Vagina (tissue), 2 donors: ENCODE measurements at regions not wholly inside any gene's neighbourhood (a gene's known extent, or its start where the extent isn't known, plus 50 kb on each side); places are given as distances from the start of the nearest gene placed in this dataset.
"Not testable (repeated sequence)": the region's sequence is repeated elsewhere in the genome, so short reads cannot be mapped to it uniquely, and the experiment has no call there.

Experiments used
- DNase-seq, 2 donors: peaks; one replicate each; pipeline ENCODE4 v3.0.0-alpha.2; 2017; ENCODE audit errors: extremely low spot score in 2 of 2
- H3K27ac ChIP-seq: fragments of 200-600 bp; sonication (generic); one replicate; pipeline ENCODE4 v1.5.1; 2019
- H3K27me3 ChIP-seq: fragments of 200-600 bp; sonication (generic); one replicate; pipeline ENCODE4 v1.5.1; 2019
- H3K36me3 ChIP-seq, 2 donors: fragments of 200-600 bp; sonication (generic); one replicate each; pipeline ENCODE4 v1.5.1; 2017 to 2019
- H3K4me1 ChIP-seq: fragments of 200-600 bp; sonication (generic); one replicate; pipeline ENCODE4 v1.5.1; 2019
- H3K4me3 ChIP-seq, 2 donors: fragments of 200-600 bp; sonication (generic); 1 replicate in 1 of 2; 2 replicates in 1 of 2; pipeline ENCODE4 v1.5.1; 2016 to 2019
- H3K9me3 ChIP-seq: fragments of 200-600 bp; sonication (generic); one replicate; pipeline ENCODE4 v1.5.1; 2019
- POLR2A ChIP-seq, 2 donors: fragments of 450-650 bp; IDR thresholded peaks; one replicate each; pipeline ENCODE4 v1.6.1; 2017; ENCODE audit warnings: antibody characterized with exemption in 2 of 2, mild to moderate bottlenecking in 2 of 2, moderate library complexity in 2 of 2
- POLR2AphosphoS5 ChIP-seq, 2 donors: sonication (generic); formaldehyde crosslinking; IDR thresholded peaks; one replicate each; pipeline ENCODE4 v1.9.0; 2017; ENCODE audit warnings: antibody characterized with exemption in 2 of 2, mild to moderate bottlenecking in 2 of 2, low read depth in 1 of 2; ENCODE audit not compliant: insufficient read depth in 1 of 2
- intact Hi-C: fragments of 100-400 bp; cut with DNase I; formaldehyde crosslinking; loops from one replicate; pipeline ENCODE4 v1.15.1; 2023
- TF ChIP-seq, protein P1 (sequence below), 3 experiments: fragments of 450-650 bp in 2 of 3; fragments of 200-600 bp in 1 of 3; sonication (generic) in 1 of 3; IDR thresholded peaks; one replicate each; pipeline ENCODE4 v1.5.1; 2017 to 2019; ENCODE audit warnings: antibody characterized with exemption in 3 of 3, mild to moderate bottlenecking in 2 of 3, moderate library complexity in 2 of 3

DNA sequence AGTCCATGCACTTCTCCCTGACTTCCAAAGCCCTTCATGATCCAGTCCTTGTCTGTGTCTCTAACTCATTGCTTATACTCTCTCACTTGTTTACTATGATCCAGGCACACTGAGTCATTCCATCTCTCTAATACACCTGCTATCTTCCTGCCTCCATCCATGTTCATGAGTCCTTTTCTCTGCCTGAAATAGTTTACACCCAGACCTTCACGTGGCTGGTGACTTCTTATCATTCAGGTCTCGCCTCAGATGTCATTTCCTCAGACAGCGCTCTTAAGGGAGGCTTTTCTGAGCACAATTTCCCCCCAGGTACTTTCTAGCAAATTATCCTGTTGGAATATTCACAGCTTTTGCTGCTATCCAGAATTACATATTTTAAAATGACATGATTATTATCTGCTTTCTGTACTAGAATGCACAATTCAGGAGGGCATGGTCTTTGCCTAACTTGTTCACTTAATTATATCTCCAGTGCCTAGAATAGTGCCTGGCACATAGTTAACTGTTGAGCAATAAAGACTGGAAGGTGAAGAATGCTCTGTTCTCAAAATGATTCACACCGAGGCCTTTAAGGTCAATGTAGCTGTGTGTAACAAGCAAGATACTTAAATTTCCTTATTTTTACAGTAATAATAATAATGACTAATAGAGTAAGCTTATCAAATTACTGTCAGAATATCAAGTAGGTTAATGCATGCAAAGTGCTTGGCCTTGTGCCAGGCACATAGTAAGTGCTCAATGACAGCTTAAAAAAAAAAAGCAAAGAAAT lies 183.7 kb upstream of the SPRY2 start:
- Histone ChIP-seq H3K36me3 (no peaks in the 10 kb centered on the region), H3K27ac (no peak overlapping the region), H3K27me3 (no peaks in the 10 kb centered on the region), H3K4me1 (no peaks in the 10 kb centered on the region), H3K4me3 (no peak overlapping the region), H3K9me3 (no peaks in the 10 kb centered on the region)
- TF ChIP-seq POLR2A (IDR thresholded peaks at IDR 0.05) (no peak), POLR2AphosphoS5 (IDR thresholded peaks at IDR 0.05; ENCODE audit: insufficient read depth in 1 of 2, low read depth in 1 of 2) (no peak)
- TF ChIP-seq, protein P1, sequence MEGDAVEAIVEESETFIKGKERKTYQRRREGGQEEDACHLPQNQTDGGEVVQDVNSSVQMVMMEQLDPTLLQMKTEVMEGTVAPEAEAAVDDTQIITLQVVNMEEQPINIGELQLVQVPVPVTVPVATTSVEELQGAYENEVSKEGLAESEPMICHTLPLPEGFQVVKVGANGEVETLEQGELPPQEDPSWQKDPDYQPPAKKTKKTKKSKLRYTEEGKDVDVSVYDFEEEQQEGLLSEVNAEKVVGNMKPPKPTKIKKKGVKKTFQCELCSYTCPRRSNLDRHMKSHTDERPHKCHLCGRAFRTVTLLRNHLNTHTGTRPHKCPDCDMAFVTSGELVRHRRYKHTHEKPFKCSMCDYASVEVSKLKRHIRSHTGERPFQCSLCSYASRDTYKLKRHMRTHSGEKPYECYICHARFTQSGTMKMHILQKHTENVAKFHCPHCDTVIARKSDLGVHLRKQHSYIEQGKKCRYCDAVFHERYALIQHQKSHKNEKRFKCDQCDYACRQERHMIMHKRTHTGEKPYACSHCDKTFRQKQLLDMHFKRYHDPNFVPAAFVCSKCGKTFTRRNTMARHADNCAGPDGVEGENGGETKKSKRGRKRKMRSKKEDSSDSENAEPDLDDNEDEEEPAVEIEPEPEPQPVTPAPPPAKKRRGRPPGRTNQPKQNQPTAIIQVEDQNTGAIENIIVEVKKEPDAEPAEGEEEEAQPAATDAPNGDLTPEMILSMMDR (IDR thresholded peaks at IDR 0.05), result no peak
- no peak for DNase-seq
- intact Hi-C loops, result no loop called here

DNA sequence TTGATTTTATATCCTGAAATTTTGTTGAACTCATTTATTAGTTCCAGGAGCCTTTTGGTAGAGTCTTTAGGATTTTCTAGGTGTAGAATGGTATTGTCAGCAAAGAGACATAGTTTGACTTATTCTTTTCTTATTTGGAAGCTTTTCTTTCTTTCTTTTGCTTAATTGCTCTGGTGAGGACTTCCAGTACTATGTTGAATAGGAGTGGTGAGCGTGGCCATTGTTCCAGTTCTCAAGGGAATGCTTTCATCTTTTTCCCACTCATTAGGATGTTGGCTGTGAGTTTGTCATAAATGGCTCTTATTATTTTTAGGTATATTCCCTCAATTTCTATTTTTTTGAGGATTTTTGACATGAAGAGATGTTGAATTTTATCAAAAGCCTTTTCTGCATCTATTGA lies 182.2 kb upstream of the SPRY2 start:
- no peak for DNase-seq

DNA sequence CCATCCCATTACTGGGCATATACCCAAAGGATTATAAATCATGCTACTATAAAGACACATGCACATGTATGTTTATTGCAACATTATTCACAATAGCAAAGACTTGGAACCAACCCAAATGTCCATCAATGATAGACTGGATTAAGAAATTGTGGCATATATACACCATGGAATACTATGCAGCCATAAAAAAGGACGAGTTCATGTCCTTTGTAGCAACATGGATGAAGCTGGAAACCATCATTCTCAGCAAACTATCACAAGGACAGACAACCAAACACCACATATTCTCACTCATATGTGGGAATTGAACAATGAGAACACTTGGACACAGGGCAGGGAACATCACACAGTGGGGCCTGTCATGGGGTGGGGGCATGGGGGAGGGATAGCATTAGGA lies 181.5 kb upstream of the SPRY2 start:
- H3K9me3 ChIP-seq, DNase-seq, H3K36me3 ChIP-seq, H3K4me3 ChIP-seq, H3K27ac ChIP-seq, H3K27me3 ChIP-seq, intact Hi-C loops, H3K4me1 ChIP-seq: not testable (repeated sequence)

More for the DNA sequence above, 182.2 kb upstream of the SPRY2 start:
- H3K9me3 ChIP-seq, result no peaks in the 10 kb centered on the region
- intact Hi-C loops, result no loop called here
- no peak overlapping the region for H3K4me3 ChIP-seq
- H3K36me3 ChIP-seq, result no peaks in the 10 kb centered on the region
- no peaks in the 10 kb centered on the region for H3K27me3 ChIP-seq
- H3K27ac ChIP-seq, result no peak overlapping the region
- no peak for TF ChIP-seq POLR2A (IDR thresholded peaks at IDR 0.05)
- H3K4me1 ChIP-seq, result no peaks in the 10 kb centered on the region

DNA sequence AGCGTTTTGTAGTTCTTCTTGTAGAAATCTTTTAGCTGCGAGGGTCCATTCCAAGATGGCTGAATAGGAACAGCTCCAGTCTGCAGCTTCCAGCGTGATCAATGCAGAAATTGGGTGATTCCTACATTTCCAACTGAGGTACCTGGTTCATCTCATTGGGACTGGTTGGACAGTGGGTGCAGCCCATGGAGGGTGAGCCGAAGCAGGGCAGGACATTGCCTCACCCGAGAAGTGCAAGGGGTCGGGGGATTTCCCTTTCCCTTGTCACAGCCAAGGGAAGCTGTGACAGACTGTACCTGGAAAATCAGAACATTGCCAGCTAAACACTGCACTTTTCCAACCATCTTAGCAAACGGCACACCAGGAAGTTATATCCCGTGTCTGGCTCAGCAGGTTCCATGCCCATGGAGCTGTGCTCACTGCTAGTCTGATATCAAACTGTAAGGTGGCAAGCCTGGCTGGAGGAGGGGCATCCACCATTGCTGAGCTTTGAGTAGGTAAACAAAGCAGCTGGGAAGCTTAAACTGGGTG lies 176.0 kb upstream of the SPRY2 start:
- intact Hi-C loops, result no loop called here
- no peak for DNase-seq
- Histone ChIP-seq H3K27me3 (no peaks in the 10 kb centered on the region), H3K27ac (no peak overlapping the region), H3K9me3 (no peaks in the 10 kb centered on the region), H3K36me3 (no peaks in the 10 kb centered on the region), H3K4me3 (no peak overlapping the region), H3K4me1 (no peaks in the 10 kb centered on the region)
- TF ChIP-seq, protein P1 (IDR thresholded peaks at IDR 0.05), result no peak
- no peak for TF ChIP-seq POLR2AphosphoS5 (IDR thresholded peaks at IDR 0.05; ENCODE audit: insufficient read depth in 1 of 2, low read depth in 1 of 2)
- TF ChIP-seq POLR2A (IDR thresholded peaks at IDR 0.05), result no peak

DNA sequence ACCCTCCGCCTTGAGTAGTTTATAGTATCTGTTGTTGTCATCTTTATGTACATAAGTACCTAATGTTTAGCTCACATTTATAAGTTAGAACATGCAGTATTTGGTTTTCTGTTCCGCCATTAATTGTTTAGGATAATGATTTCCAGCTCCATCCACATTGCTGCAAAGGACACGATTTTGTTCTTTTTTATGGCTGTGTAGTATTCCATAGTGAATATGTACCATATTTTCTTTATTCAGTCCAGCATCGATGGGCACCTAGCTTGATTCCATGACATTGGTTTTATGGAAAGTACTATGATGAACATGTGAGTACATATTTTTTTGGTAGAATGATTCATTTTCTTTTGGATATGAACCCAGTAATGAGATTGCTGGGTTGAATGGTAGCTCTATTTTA lies 174.4 kb upstream of the SPRY2 start:
- no peaks in the 10 kb centered on the region for H3K36me3 ChIP-seq
- no peaks in the 10 kb centered on the region for H3K4me1 ChIP-seq
- DNase-seq, result no peak
- TF ChIP-seq, protein P1 (IDR thresholded peaks at IDR 0.05), result no peak
- no peak for TF ChIP-seq POLR2AphosphoS5 (IDR thresholded peaks at IDR 0.05; ENCODE audit: insufficient read depth in 1 of 2, low read depth in 1 of 2)
- no peak for TF ChIP-seq POLR2A (IDR thresholded peaks at IDR 0.05)
- no peak overlapping the region for H3K27ac ChIP-seq
- H3K9me3 ChIP-seq, result no peaks in the 10 kb centered on the region
- H3K4me3 ChIP-seq, result no peak overlapping the region
- H3K27me3 ChIP-seq, result no peaks in the 10 kb centered on the region
- intact Hi-C loops, result no loop called here

DNA sequence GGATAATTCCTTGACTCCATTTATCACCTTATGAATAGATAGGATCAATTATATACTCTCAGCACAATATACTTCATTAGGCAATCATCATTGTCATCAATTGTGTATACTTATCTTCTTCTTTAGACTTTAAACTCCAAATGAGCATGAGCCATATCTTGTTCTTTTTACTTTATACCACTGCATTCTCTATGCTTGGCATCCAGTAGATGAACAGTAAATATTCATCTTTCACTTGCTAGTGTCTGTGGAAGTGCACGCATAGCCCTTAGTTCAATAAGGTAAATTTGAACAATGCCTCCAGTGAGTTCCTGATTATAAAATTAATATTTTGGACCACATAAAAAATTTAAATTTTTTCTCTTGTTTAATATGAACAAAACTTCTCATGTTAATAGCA lies 172.3 kb upstream of the SPRY2 start:
- no peaks in the 10 kb centered on the region for H3K27me3 ChIP-seq
- no peak for DNase-seq
- no peaks in the 10 kb centered on the region for H3K36me3 ChIP-seq
- H3K4me3 ChIP-seq, result no peak overlapping the region
- H3K27ac ChIP-seq, result no peak overlapping the region
- H3K9me3 ChIP-seq, result no peaks in the 10 kb centered on the region
- intact Hi-C loops, result no loop called here
- no peaks in the 10 kb centered on the region for H3K4me1 ChIP-seq
- TF ChIP-seq POLR2A (IDR thresholded peaks at IDR 0.05), result no peak
- no peak for TF ChIP-seq POLR2AphosphoS5 (IDR thresholded peaks at IDR 0.05; ENCODE audit: insufficient read depth in 1 of 2, low read depth in 1 of 2)
- TF ChIP-seq, protein P1 (IDR thresholded peaks at IDR 0.05), result no peak
